ENCODE measurements at regions not wholly inside any gene's neighbourhood (a gene's known extent, or its start where the extent isn't known, plus 50 kb on each side); places are given as distances from the start of the nearest gene placed in this dataset.

- DNase-seq (ENCODE audit: low spot score in 2 of 2) (no peak), ATAC-seq (peak; percentile 98)
- Mint-ChIP-seq H3K9me3 (no peaks in the 10 kb centered on the region), H3K27ac (no peak overlapping the region), H3K4me1 (no peaks in the 10 kb centered on the region), H3K36me3 (no peaks in the 10 kb centered on the region), H3K4me3 (no peak overlapping the region)
Measured at GRCh38 chr12:45655186-45655585, 74.3 kb upstream of the ARID2 start.

GRCh38 chr12:45655743-45656142, 73.8 kb upstream of the ARID2 start:
- no peak for ATAC-seq
- Mint-ChIP-seq H3K4me1 (no peaks in the 10 kb centered on the region), H3K9me3 (no peaks in the 10 kb centered on the region), H3K4me3 (no peak overlapping the region), H3K27ac (no peak overlapping the region), H3K36me3 (no peaks in the 10 kb centered on the region)
- DNase-seq (ENCODE audit: low spot score in 2 of 2): no peak

GRCh38 chr12:45658020-45658419, 71.5 kb upstream of the ARID2 start:
- ATAC-seq (no peak), DNase-seq (ENCODE audit: low spot score in 2 of 2) (no peak)
- H3K4me3 Mint-ChIP-seq: no peak overlapping the region
- H3K4me1 Mint-ChIP-seq: no peaks in the 10 kb centered on the region
- no peaks in the 10 kb centered on the region for H3K9me3 Mint-ChIP-seq
- no peak overlapping the region for H3K27ac Mint-ChIP-seq
- H3K36me3 Mint-ChIP-seq: no peaks in the 10 kb centered on the region

GRCh38 chr12:45660330-45660729, 69.2 kb upstream of the ARID2 start:
- Mint-ChIP-seq H3K9me3 (no peaks in the 10 kb centered on the region), H3K4me1 (peaks cover 7% of the 10 kb centered on the region), H3K36me3 (no peaks in the 10 kb centered on the region), H3K4me3 (no peak overlapping the region), H3K27ac (no peak overlapping the region)
- ATAC-seq (no peak), DNase-seq (ENCODE audit: low spot score in 2 of 2) (no peak)

- H3K4me1 Mint-ChIP-seq: peaks cover 28% of the 10 kb centered on the region
- no peak overlapping the region for H3K27ac Mint-ChIP-seq
- no peak overlapping the region for H3K4me3 Mint-ChIP-seq
- no peaks in the 10 kb centered on the region for H3K36me3 Mint-ChIP-seq
- no peaks in the 10 kb centered on the region for H3K9me3 Mint-ChIP-seq
- ATAC-seq: no peak
- DNase-seq (ENCODE audit: low spot score in 2 of 2): no peak
Measured at GRCh38 chr12:45663455-45663854, 66.1 kb upstream of the ARID2 start.

GRCh38 chr12:45665941-45666340, 63.6 kb upstream of the ARID2 start:
- ATAC-seq: no peak
- H3K4me3 Mint-ChIP-seq: no peak overlapping the region
- H3K27ac Mint-ChIP-seq: no peak overlapping the region
- H3K4me1 Mint-ChIP-seq: peaks cover 36% of the 10 kb centered on the region
- no peak for DNase-seq (ENCODE audit: low spot score in 2 of 2)
- no peaks in the 10 kb centered on the region for H3K9me3 Mint-ChIP-seq
- H3K36me3 Mint-ChIP-seq: no peaks in the 10 kb centered on the region

GRCh38 chr12:45666396-45666795, 63.1 kb upstream of the ARID2 start:
- H3K36me3 Mint-ChIP-seq: no peaks in the 10 kb centered on the region
- ATAC-seq: no peak
- H3K27ac Mint-ChIP-seq: no peak overlapping the region
- no peak overlapping the region for H3K4me3 Mint-ChIP-seq
- no peaks in the 10 kb centered on the region for H3K9me3 Mint-ChIP-seq
- no peak for DNase-seq (ENCODE audit: low spot score in 2 of 2)
- peaks cover 36% of the 10 kb centered on the region for H3K4me1 Mint-ChIP-seq

- Mint-ChIP-seq H3K36me3 (no peaks in the 10 kb centered on the region), H3K4me1 (peaks cover 36% of the 10 kb centered on the region), H3K4me3 (no peak overlapping the region), H3K27ac (peak overlapping the region; percentile 10), H3K9me3 (no peaks in the 10 kb centered on the region)
- ATAC-seq (no peak), DNase-seq (ENCODE audit: low spot score in 2 of 2) (no peak)
Measured at GRCh38 chr12:45666816-45667215, 62.7 kb upstream of the ARID2 start.

- H3K4me3 Mint-ChIP-seq: no peak overlapping the region
- H3K36me3 Mint-ChIP-seq: no peaks in the 10 kb centered on the region
- no peak for DNase-seq (ENCODE audit: low spot score in 2 of 2)
- ATAC-seq: no peak
- H3K9me3 Mint-ChIP-seq: no peaks in the 10 kb centered on the region
- no peak overlapping the region for H3K27ac Mint-ChIP-seq
- H3K4me1 Mint-ChIP-seq: peaks cover 36% of the 10 kb centered on the region
Measured at GRCh38 chr12:45667761-45668160, 61.7 kb upstream of the ARID2 start.

- Mint-ChIP-seq H3K9me3 (no peaks in the 10 kb centered on the region), H3K4me3 (peak overlapping the region; percentile 32), H3K27ac (peak overlapping the region; percentile 15), H3K4me1 (peaks cover 36% of the 10 kb centered on the region), H3K36me3 (no peaks in the 10 kb centered on the region)
- DNase-seq (ENCODE audit: low spot score in 2 of 2) (no peak), ATAC-seq (peak; percentile 48)
Measured at GRCh38 chr12:45668641-45669040, 60.9 kb upstream of the ARID2 start.

GRCh38 chr12:45669093-45669492, 60.4 kb upstream of the ARID2 start:
- ATAC-seq (peak; percentile 92), DNase-seq (ENCODE audit: low spot score in 2 of 2) (no peak)
- H3K4me3 Mint-ChIP-seq: peak overlapping the region; percentile 32
- no peaks in the 10 kb centered on the region for H3K9me3 Mint-ChIP-seq
- H3K36me3 Mint-ChIP-seq: no peaks in the 10 kb centered on the region
- peaks cover 36% of the 10 kb centered on the region for H3K4me1 Mint-ChIP-seq
- peak overlapping the region; percentile 15 for H3K27ac Mint-ChIP-seq

GRCh38 chr12:45669792-45670191, 59.7 kb upstream of the ARID2 start:
- DNase-seq (ENCODE audit: low spot score in 2 of 2) (no peak), ATAC-seq (no peak)
- peaks cover 31% of the 10 kb centered on the region for H3K4me1 Mint-ChIP-seq
- no peak overlapping the region for H3K4me3 Mint-ChIP-seq
- H3K9me3 Mint-ChIP-seq: no peaks in the 10 kb centered on the region
- H3K27ac Mint-ChIP-seq: no peak overlapping the region
- no peaks in the 10 kb centered on the region for H3K36me3 Mint-ChIP-seq

GRCh38 chr12:45670346-45671065, 59.0 kb upstream of the ARID2 start:
- ATAC-seq (peak; percentile 84), DNase-seq (ENCODE audit: low spot score in 2 of 2) (no peak)
- H3K36me3 Mint-ChIP-seq: no peaks in the 10 kb centered on the region
- H3K4me3 Mint-ChIP-seq: no peak overlapping the region
- H3K4me1 Mint-ChIP-seq: peaks cover 29% of the 10 kb centered on the region
- H3K9me3 Mint-ChIP-seq: no peaks in the 10 kb centered on the region
- H3K27ac Mint-ChIP-seq: no peak overlapping the region

GRCh38 chr12:45671254-45671653, 58.3 kb upstream of the ARID2 start:
- DNase-seq (ENCODE audit: low spot score in 2 of 2) (no peak), ATAC-seq (no peak)
- Mint-ChIP-seq H3K4me3 (no peak overlapping the region), H3K36me3 (no peaks in the 10 kb centered on the region), H3K9me3 (no peaks in the 10 kb centered on the region), H3K4me1 (peaks cover 25% of the 10 kb centered on the region), H3K27ac (no peak overlapping the region)

- no peak overlapping the region for H3K4me3 Mint-ChIP-seq
- no peak for ATAC-seq
Measured at GRCh38 chr12:45674181-45674977, 55.1 kb upstream of the ARID2 start.

GRCh38 chr12:45675534-45675933, 54.0 kb upstream of the ARID2 start:
- ATAC-seq: no peak
- no peak overlapping the region for H3K4me3 Mint-ChIP-seq
- H3K36me3 Mint-ChIP-seq: no peaks in the 10 kb centered on the region
- H3K4me1 Mint-ChIP-seq: no peaks in the 10 kb centered on the region
- no peaks in the 10 kb centered on the region for H3K9me3 Mint-ChIP-seq
- H3K27ac Mint-ChIP-seq: no peak overlapping the region
- DNase-seq (ENCODE audit: low spot score in 2 of 2): no peak

More at GRCh38 chr12:45674181-45674977, 55.1 kb upstream of the ARID2 start:
- Mint-ChIP-seq H3K27ac (no peak overlapping the region), H3K4me1 (no peaks in the 10 kb centered on the region), H3K36me3 (no peaks in the 10 kb centered on the region), H3K9me3 (no peaks in the 10 kb centered on the region)
- DNase-seq (ENCODE audit: low spot score in 2 of 2): no peak

Measured in stimulated activated effector memory CD8-positive, alpha-beta T cell treated with anti-CD3 and anti-CD28 coated beads, Interleukin-12 subunit alpha, Interleukin-12 subunit beta, amount 100 ng/mL, for 72 hours (primary cell).